ENCODE measurements at regions not wholly inside any gene's neighbourhood (a gene's known extent, or its start where the extent isn't known, plus 50 kb on each side); places are given as distances from the start of the nearest gene placed in this dataset.

DNA sequence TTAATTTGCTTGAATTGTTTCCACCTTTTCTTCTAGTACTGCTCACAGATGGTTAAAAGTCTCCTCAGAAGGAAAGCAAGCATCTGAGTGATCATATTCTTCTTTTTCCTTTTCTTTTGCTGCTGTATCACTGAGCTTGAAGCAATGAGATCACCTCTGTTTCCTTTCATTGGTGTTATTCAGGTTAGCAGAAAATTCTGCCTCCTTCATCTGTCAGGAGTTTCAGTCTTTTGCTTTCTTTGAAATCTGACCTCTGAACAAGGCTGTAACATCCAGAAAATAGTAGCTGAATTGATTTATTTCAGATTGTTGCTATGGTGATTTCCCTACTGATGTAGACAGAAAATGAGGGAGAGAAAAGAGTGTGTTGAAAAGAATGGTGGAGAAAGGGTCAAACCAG lies 343.0 kb downstream of the MFSD1 start:
- Histone ChIP-seq H3K4me3 (no peak overlapping the region), H3K9me3 (no peaks in the 10 kb centered on the region), H3K36me3 (no peaks in the 10 kb centered on the region), H3K27ac (no peak overlapping the region), H3K4me1 (no peaks in the 10 kb centered on the region), H3K27me3 (no peaks in the 10 kb centered on the region)
- no peak for DNase-seq
- TF ChIP-seq POLR2A (IDR thresholded peaks at IDR 0.05) (no peak), EP300 (IDR thresholded peaks at IDR 0.05) (no peak), CTCF (IDR thresholded peaks at IDR 0.05) (no peak), POLR2AphosphoS5 (IDR thresholded peaks at IDR 0.05) (no peak)
- ATAC-seq (ENCODE audit: low FRiP score in 2 of 2) = no peak

- Histone ChIP-seq H3K27me3 (no peaks in the 10 kb centered on the region), H3K4me3 (no peak overlapping the region), H3K36me3 (no peaks in the 10 kb centered on the region), H3K4me1 (no peaks in the 10 kb centered on the region), H3K27ac (no peak overlapping the region), H3K9me3 (no peaks in the 10 kb centered on the region)
- WGBS, 2 donors = 60 to 74% methylated on average over 3 of the region's 3 CpGs
- DNase-seq = no peak
- ATAC-seq (ENCODE audit: low FRiP score in 2 of 2) = no peak
- TF ChIP-seq POLR2AphosphoS5 (IDR thresholded peaks at IDR 0.05) = no peak
Observed at GRCh38 chr3:159146392-159146791, 344.5 kb downstream of the MFSD1 start.

DNA sequence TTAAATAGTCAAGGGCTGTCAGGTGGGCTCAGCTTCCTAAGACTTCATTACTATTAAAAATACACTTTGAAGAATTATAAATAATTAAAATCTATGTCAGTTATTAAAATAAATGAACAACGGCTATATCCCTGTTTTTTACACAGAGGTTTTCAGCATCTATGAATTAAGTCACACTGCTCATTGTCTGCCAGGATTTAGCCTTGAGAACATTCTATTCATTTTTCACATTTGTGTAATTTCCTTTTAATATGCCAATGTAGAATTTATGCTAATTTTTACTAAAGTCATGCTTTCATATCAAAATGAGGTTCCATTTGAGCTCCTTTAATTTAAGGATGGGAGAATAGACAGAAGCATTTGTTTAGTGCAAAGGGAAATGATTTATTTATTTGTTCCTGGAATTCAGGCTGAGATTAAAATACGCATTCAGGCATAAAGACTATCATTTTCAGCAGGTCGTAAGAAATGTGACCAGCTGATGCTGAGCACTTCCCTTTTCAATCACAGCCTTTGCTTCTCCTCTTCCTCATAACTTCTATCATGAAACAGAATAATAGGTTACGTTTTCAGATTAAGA lies 345.1 kb downstream of the MFSD1 start:
- no peak for TF ChIP-seq POLR2A (IDR thresholded peaks at IDR 0.05)
- no peak for TF ChIP-seq EP300 (IDR thresholded peaks at IDR 0.05)
- no peak for TF ChIP-seq POLR2AphosphoS5 (IDR thresholded peaks at IDR 0.05)
- TF ChIP-seq CTCF (IDR thresholded peaks at IDR 0.05) = no peak
- Histone ChIP-seq H3K4me3 (no peak overlapping the region), H3K4me1 (no peaks in the 10 kb centered on the region), H3K27ac (no peak overlapping the region), H3K36me3 (no peaks in the 10 kb centered on the region), H3K9me3 (no peaks in the 10 kb centered on the region), H3K27me3 (no peaks in the 10 kb centered on the region)
- WGBS, 2 donors = 55 to 57% methylated on average over 4 of the region's 4 CpGs
- DNase-seq = no peak
- no peak for ATAC-seq (ENCODE audit: low FRiP score in 2 of 2)

- DNase-seq (no peak), ATAC-seq (ENCODE audit: low FRiP score in 2 of 2) (no peak)
- H3K4me1 ChIP-seq = no peaks in the 10 kb centered on the region
- no peaks in the 10 kb centered on the region for H3K36me3 ChIP-seq
- H3K9me3 ChIP-seq = no peaks in the 10 kb centered on the region
- no peak overlapping the region for H3K4me3 ChIP-seq
- 73 to 82% methylated on average over 4 of the region's 4 CpGs for WGBS, 2 donors
- TF ChIP-seq POLR2AphosphoS5 (IDR thresholded peaks at IDR 0.05) (no peak), POLR2A (IDR thresholded peaks at IDR 0.05) (no peak), EP300 (IDR thresholded peaks at IDR 0.05) (no peak)
- H3K27me3 ChIP-seq = no peaks in the 10 kb centered on the region
- no peak overlapping the region for H3K27ac ChIP-seq
Observed at GRCh38 chr3:159147813-159148212, 346.0 kb downstream of the MFSD1 start.

GRCh38 chr3:159148466-159148865 lies 346.6 kb downstream of the MFSD1 start:
- WGBS, 2 donors = 45 to 71% methylated on average over 1 of the region's 1 CpG
- ATAC-seq (ENCODE audit: low FRiP score in 2 of 2) = no peak
- Histone ChIP-seq H3K9me3 (no peaks in the 10 kb centered on the region), H3K4me1 (no peaks in the 10 kb centered on the region), H3K36me3 (no peaks in the 10 kb centered on the region), H3K4me3 (no peak overlapping the region), H3K27ac (no peak overlapping the region), H3K27me3 (no peaks in the 10 kb centered on the region)
- DNase-seq = no peak
- TF ChIP-seq POLR2AphosphoS5 (IDR thresholded peaks at IDR 0.05) = no peak
- TF ChIP-seq POLR2A (IDR thresholded peaks at IDR 0.05) = no peak
- no peak for TF ChIP-seq EP300 (IDR thresholded peaks at IDR 0.05)
- TF ChIP-seq CTCF (IDR thresholded peaks at IDR 0.05) = no peak

- H3K27ac ChIP-seq = no peak overlapping the region
- H3K27me3 ChIP-seq = no peaks in the 10 kb centered on the region
- WGBS, 2 donors = 85% methylated on average over 7 of the region's 7 CpGs
- no peak for TF ChIP-seq POLR2A (IDR thresholded peaks at IDR 0.05)
- TF ChIP-seq POLR2AphosphoS5 (IDR thresholded peaks at IDR 0.05) = no peak
- TF ChIP-seq CTCF (IDR thresholded peaks at IDR 0.05) = no peak
- no peak for TF ChIP-seq EP300 (IDR thresholded peaks at IDR 0.05)
- H3K9me3 ChIP-seq = no peaks in the 10 kb centered on the region
- no peaks in the 10 kb centered on the region for H3K4me1 ChIP-seq
- DNase-seq (no peak), ATAC-seq (ENCODE audit: low FRiP score in 2 of 2) (no peak)
- H3K36me3 ChIP-seq = no peaks in the 10 kb centered on the region
- no peak overlapping the region for H3K4me3 ChIP-seq
Observed at GRCh38 chr3:159149131-159149530, 347.3 kb downstream of the MFSD1 start.
